Activated B cell treated with CpG ODN at 0.5 μM for 24 hours (primary cell): ENCODE measurements at regions not wholly inside any gene's neighbourhood (a gene's known extent, or its start where the extent isn't known, plus 50 kb on each side); places are given as distances from the start of the nearest gene placed in this dataset.

Experiments
- ATAC-seq: fragments of 200-7000 bp; cut with Tn5 transposase; one replicate; pipeline ENCODE4 v1.10.0; 2021; ENCODE audit warnings: low read depth, mild to moderate bottlenecking, moderate library complexity
- CTCF ChIA-PET: fragments of 350-600 bp; sonication (Branson Sonifier 250); formaldehyde crosslinking; loops from one replicate; lab custom pipeline; 2021; ENCODE audit warnings: antibody characterized with exemption; lab: Charles Lee
- POLR2A ChIA-PET: fragments of 350-600 bp; sonication (Branson Sonifier 250); formaldehyde crosslinking; loops from one replicate; lab custom pipeline; 2021; ENCODE audit warnings: antibody characterized with exemption; lab: Charles Lee
- DNase-seq: peaks from one replicate; pipeline ENCODE4 v3.0.0; 2022
- H3K27ac Mint-ChIP-seq: one replicate; pipeline ENCODE4 v1.8.0; 2020; ENCODE audit warnings: mixed read lengths
- H3K27me3 Mint-ChIP-seq: one replicate; pipeline ENCODE4 v1.8.0; 2021; ENCODE audit warnings: mixed read lengths
- H3K36me3 Mint-ChIP-seq: one replicate; pipeline ENCODE4 v1.8.0; 2021; ENCODE audit warnings: low read depth, mixed read lengths
- H3K4me1 Mint-ChIP-seq: one replicate; pipeline ENCODE4 v1.8.0; 2021; ENCODE audit warnings: mixed read lengths
- H3K4me3 Mint-ChIP-seq: one replicate; pipeline ENCODE4 v1.8.0; 2020; ENCODE audit warnings: mild to moderate bottlenecking, mixed read lengths
- H3K9me3 Mint-ChIP-seq: one replicate; pipeline ENCODE4 v1.8.0; 2020; ENCODE audit warnings: mixed read lengths
- intact Hi-C: fragments of 100-400 bp; cut with micrococcal nuclease; formaldehyde crosslinking; loops from one replicate; pipeline ENCODE4 v1.15.1; 2024
- TF ChIP-seq, protein P1 (sequence below): fragments of 200-600 bp; IDR thresholded peaks from one replicate; pipeline ENCODE4 v1.8.0; 2022; ENCODE audit warnings: antibody characterized with exemption, mild to moderate bottlenecking

DNA sequence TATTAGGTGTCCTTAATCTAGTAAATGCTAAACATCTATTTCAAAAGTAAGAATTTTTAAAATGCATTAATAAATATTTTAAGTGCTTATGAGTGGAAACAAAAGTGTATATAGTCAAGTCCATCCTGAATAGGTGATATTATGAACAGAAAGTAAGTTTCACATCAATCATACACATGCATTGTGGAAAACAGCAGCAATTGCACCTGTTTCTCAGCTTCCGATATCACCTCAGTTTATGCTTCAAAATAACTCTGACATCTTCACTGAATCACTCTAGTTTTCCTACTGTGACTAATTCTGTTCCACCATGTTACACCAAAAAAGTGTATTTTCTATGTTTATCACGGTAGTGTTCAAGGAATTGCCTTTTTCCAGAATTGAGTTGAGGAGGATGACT lies 172.6 kb upstream of the MANEA start:
- ChIA-PET CTCF (no interaction called here), POLR2A (no interaction called here)
- TF ChIP-seq, protein P1, sequence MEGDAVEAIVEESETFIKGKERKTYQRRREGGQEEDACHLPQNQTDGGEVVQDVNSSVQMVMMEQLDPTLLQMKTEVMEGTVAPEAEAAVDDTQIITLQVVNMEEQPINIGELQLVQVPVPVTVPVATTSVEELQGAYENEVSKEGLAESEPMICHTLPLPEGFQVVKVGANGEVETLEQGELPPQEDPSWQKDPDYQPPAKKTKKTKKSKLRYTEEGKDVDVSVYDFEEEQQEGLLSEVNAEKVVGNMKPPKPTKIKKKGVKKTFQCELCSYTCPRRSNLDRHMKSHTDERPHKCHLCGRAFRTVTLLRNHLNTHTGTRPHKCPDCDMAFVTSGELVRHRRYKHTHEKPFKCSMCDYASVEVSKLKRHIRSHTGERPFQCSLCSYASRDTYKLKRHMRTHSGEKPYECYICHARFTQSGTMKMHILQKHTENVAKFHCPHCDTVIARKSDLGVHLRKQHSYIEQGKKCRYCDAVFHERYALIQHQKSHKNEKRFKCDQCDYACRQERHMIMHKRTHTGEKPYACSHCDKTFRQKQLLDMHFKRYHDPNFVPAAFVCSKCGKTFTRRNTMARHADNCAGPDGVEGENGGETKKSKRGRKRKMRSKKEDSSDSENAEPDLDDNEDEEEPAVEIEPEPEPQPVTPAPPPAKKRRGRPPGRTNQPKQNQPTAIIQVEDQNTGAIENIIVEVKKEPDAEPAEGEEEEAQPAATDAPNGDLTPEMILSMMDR, result no peak
- no peak overlapping the region for H3K4me3 Mint-ChIP-seq
- H3K27ac Mint-ChIP-seq, result no peak overlapping the region
- no peaks in the 10 kb centered on the region for H3K27me3 Mint-ChIP-seq
- intact Hi-C loops, result no loop called here
- no peaks in the 10 kb centered on the region for H3K4me1 Mint-ChIP-seq
- ATAC-seq, result no peak
- H3K9me3 Mint-ChIP-seq, result no peaks in the 10 kb centered on the region
- H3K36me3 Mint-ChIP-seq, result no peaks in the 10 kb centered on the region
- DNase-seq, result no peak

DNA sequence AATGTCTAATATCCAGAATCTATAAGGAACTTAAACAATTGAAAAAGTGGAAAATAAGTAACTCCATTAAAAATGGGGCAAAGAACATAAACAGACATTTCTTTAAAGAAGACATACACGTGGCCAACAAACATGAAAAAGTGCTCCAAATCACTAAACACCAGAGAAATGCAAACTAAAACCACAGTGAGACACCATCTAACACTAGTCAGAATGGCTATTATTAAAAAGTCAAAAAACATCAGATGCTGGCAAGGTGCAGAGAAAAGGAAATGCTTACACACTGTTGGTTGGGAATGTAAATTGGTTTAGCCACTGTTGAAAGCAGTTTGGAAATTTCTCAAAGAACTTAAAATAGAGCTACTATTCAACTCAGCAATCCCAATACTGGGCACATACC lies 169.2 kb upstream of the MANEA start:
- ATAC-seq, result no peak

DNA sequence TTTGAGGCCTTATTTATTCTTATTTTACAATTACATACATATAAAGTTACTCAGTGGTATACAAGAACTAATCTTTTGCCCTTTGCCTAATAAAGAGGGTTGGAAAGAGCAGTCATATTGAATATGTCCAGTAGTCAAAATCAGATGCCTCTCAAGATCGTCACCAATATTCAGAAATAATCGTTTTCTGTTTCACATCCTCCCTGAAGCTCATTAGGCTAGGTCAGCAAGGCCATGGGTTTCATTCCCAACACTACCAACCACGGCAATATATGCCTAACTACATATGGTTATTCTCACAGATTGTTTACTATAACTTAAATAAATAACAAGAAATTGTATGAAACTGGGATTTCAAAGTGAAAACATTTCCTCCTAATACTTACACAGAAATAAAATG lies 167.2 kb upstream of the MANEA start:
- no peak overlapping the region for H3K4me3 Mint-ChIP-seq
- no peaks in the 10 kb centered on the region for H3K4me1 Mint-ChIP-seq
- H3K9me3 Mint-ChIP-seq, result peaks cover 4% of the 10 kb centered on the region
- no peaks in the 10 kb centered on the region for H3K36me3 Mint-ChIP-seq
- ChIA-PET POLR2A (no interaction called here), CTCF (no interaction called here)
- intact Hi-C loops, result no loop called here
- no peak for ATAC-seq
- H3K27ac Mint-ChIP-seq, result no peak overlapping the region
- H3K27me3 Mint-ChIP-seq, result no peaks in the 10 kb centered on the region
- no peak for DNase-seq
- TF ChIP-seq, protein P1, result no peak

More for the DNA sequence above, 169.2 kb upstream of the MANEA start:
- intact Hi-C loops, result no loop called here
- H3K27me3 Mint-ChIP-seq, result no peaks in the 10 kb centered on the region
- peaks cover 4% of the 10 kb centered on the region for H3K9me3 Mint-ChIP-seq
- H3K4me1 Mint-ChIP-seq, result no peaks in the 10 kb centered on the region
- TF ChIP-seq, protein P1, result no peak
- no peak overlapping the region for H3K27ac Mint-ChIP-seq
- H3K4me3 Mint-ChIP-seq, result no peak overlapping the region
- ChIA-PET POLR2A (no interaction called here), CTCF (no interaction called here)
- no peak for DNase-seq
- no peaks in the 10 kb centered on the region for H3K36me3 Mint-ChIP-seq

- H3K27me3 Mint-ChIP-seq, result no peaks in the 10 kb centered on the region
- peaks cover 4% of the 10 kb centered on the region for H3K9me3 Mint-ChIP-seq
- intact Hi-C loops, result no loop called here
- POLR2A ChIA-PET, result no interaction called here
- TF ChIP-seq, protein P1, result no peak
- H3K36me3 Mint-ChIP-seq, result no peaks in the 10 kb centered on the region
- DNase-seq (no peak), ATAC-seq (no peak)
- no peak overlapping the region for H3K4me3 Mint-ChIP-seq
- no peak overlapping the region for H3K27ac Mint-ChIP-seq
- CTCF ChIA-PET, result no interaction called here
- no peaks in the 10 kb centered on the region for H3K4me1 Mint-ChIP-seq
These were observed 163.5 kb upstream of the MANEA start for GRCh38 chr6:95413789-95414188.

DNA sequence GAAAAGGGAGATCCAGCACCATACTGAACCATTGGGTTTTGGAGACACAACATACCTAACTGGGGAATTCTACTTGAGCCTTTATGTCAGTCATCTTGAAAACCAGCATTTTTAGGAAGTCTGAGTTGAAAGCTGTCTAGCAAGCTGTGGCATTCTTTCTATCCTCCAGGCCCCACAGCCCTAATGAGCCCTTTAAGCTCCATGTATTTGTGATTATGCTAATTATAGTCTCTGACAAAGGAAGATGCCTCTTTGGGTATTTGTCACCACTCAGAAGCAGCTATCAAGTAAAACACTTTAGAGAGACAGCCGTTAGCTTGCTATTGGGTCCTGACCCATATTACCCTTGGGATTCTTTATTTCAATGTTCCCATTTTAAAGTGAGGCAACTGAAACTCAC lies 159.5 kb upstream of the MANEA start:
- Mint-ChIP-seq H3K9me3 (peaks cover 7% of the 10 kb centered on the region), H3K27me3 (no peaks in the 10 kb centered on the region), H3K4me1 (no peaks in the 10 kb centered on the region), H3K36me3 (no peaks in the 10 kb centered on the region), H3K4me3 (no peak overlapping the region), H3K27ac (no peak overlapping the region)
- CTCF ChIA-PET, result no interaction called here
- DNase-seq (no peak), ATAC-seq (no peak)
- TF ChIP-seq, protein P1, result no peak
- POLR2A ChIA-PET, result no interaction called here
- intact Hi-C loops, result no loop called here
